ENCODE measurements at regions not wholly inside any gene's neighbourhood (a gene's known extent, or its start where the extent isn't known, plus 50 kb on each side); places are given as distances from the start of the nearest gene placed in this dataset.

GRCh38 chr3:194832346-194833104, 146.8 kb downstream of the FAM43A start:
- Histone ChIP-seq H3K4me3 (ENCODE audit: low read length) (no peak overlapping the region), H3K27ac (ENCODE audit: low read depth, low read length) (no peak overlapping the region), H3K4me1 (ENCODE audit: control insufficient read depth, insufficient read depth, low read length) (no peaks in the 10 kb centered on the region), H3K9ac (ENCODE audit: low read length) (no peak overlapping the region), H3K27me3 (ENCODE audit: control insufficient read depth, insufficient read depth, low read length) (no peaks in the 10 kb centered on the region), H3K36me3 (ENCODE audit: control insufficient read depth, insufficient read depth, low read length) (no peaks in the 10 kb centered on the region)

- Histone ChIP-seq H3K4me3 (ENCODE audit: low read length) (no peak overlapping the region), H3K36me3 (ENCODE audit: control insufficient read depth, insufficient read depth, low read length) (no peaks in the 10 kb centered on the region), H3K9ac (ENCODE audit: low read length) (no peak overlapping the region), H3K27me3 (ENCODE audit: control insufficient read depth, insufficient read depth, low read length) (no peaks in the 10 kb centered on the region), H3K27ac (ENCODE audit: low read depth, low read length) (no peak overlapping the region), H3K4me1 (ENCODE audit: control insufficient read depth, insufficient read depth, low read length) (no peaks in the 10 kb centered on the region)
Measured at GRCh38 chr3:194833114-194833910, 147.6 kb downstream of the FAM43A start.

- Histone ChIP-seq H3K27ac (ENCODE audit: low read depth, low read length) (no peak overlapping the region), H3K27me3 (ENCODE audit: control insufficient read depth, insufficient read depth, low read length) (no peaks in the 10 kb centered on the region)
Measured at GRCh38 chr3:194836661-194837060, 151.0 kb downstream of the FAM43A start.

DNA sequence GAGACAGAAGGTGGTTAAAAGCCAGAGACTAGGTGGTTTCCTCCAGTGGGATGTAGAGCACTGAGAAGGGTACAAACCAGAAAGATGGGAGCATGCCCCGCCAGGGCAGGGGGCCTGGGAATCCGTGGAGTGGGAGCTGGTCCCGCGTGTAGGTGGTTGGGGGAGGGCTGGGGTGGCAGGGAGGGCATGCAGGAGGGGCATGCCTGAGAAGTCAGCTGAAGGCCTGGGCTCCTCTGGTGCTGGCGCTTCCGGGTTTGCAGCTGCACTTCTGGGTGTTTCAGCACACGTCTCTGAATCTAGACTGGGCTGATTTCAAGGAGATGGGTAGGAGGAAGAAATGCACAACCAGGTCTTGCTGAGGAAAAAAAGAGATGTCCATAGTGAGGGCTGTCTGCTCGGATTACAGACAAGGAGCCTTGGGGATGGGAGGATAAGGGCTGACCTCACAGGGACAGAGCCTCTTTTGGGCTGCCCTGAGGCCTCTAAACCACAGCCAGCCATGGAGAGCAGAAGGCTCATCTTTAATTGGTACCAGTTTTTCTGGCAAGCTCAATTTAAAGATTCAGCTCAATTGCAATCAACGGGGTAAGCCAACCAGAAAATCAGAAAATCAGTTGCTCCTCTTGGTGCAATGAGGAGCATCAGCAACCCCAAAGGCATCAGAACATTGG, 151.9 kb downstream of the FAM43A start:
- no peak overlapping the region for H3K4me3 ChIP-seq (ENCODE audit: low read length)
- H3K4me1 ChIP-seq (ENCODE audit: control insufficient read depth, insufficient read depth, low read length), result no peaks in the 10 kb centered on the region
- H3K27me3 ChIP-seq (ENCODE audit: control insufficient read depth, insufficient read depth, low read length), result no peaks in the 10 kb centered on the region
- H3K27ac ChIP-seq (ENCODE audit: low read depth, low read length), result no peak overlapping the region
- H3K9ac ChIP-seq (ENCODE audit: low read length), result no peak overlapping the region
- H3K36me3 ChIP-seq (ENCODE audit: control insufficient read depth, insufficient read depth, low read length), result no peaks in the 10 kb centered on the region

More at GRCh38 chr3:194836661-194837060, 151.0 kb downstream of the FAM43A start:
- Histone ChIP-seq H3K9ac (ENCODE audit: low read length) (no peak overlapping the region), H3K4me3 (ENCODE audit: low read length) (no peak overlapping the region), H3K4me1 (ENCODE audit: control insufficient read depth, insufficient read depth, low read length) (no peaks in the 10 kb centered on the region), H3K36me3 (ENCODE audit: control insufficient read depth, insufficient read depth, low read length) (no peaks in the 10 kb centered on the region)

GRCh38 chr3:194838236-194838635, 152.6 kb downstream of the FAM43A start:
- H3K9ac ChIP-seq (ENCODE audit: low read length), result no peak overlapping the region
- no peaks in the 10 kb centered on the region for H3K36me3 ChIP-seq (ENCODE audit: control insufficient read depth, insufficient read depth, low read length)
- H3K27me3 ChIP-seq (ENCODE audit: control insufficient read depth, insufficient read depth, low read length), result no peaks in the 10 kb centered on the region
- no peak overlapping the region for H3K27ac ChIP-seq (ENCODE audit: low read depth, low read length)
- H3K4me1 ChIP-seq (ENCODE audit: control insufficient read depth, insufficient read depth, low read length), result no peaks in the 10 kb centered on the region
- H3K4me3 ChIP-seq (ENCODE audit: low read length), result no peak overlapping the region

GRCh38 chr3:194840661-194841514, 155.2 kb downstream of the FAM43A start:
- H3K4me1 ChIP-seq (ENCODE audit: control insufficient read depth, insufficient read depth, low read length), result no peaks in the 10 kb centered on the region
- H3K27ac ChIP-seq (ENCODE audit: low read depth, low read length), result no peak overlapping the region
- no peak overlapping the region for H3K4me3 ChIP-seq (ENCODE audit: low read length)
- H3K9ac ChIP-seq (ENCODE audit: low read length), result no peak overlapping the region
- H3K27me3 ChIP-seq (ENCODE audit: control insufficient read depth, insufficient read depth, low read length), result no peaks in the 10 kb centered on the region
- no peaks in the 10 kb centered on the region for H3K36me3 ChIP-seq (ENCODE audit: control insufficient read depth, insufficient read depth, low read length)

- Histone ChIP-seq H3K36me3 (ENCODE audit: control insufficient read depth, insufficient read depth, low read length) (no peaks in the 10 kb centered on the region), H3K4me1 (ENCODE audit: control insufficient read depth, insufficient read depth, low read length) (no peaks in the 10 kb centered on the region), H3K27ac (ENCODE audit: low read depth, low read length) (no peak overlapping the region), H3K27me3 (ENCODE audit: control insufficient read depth, insufficient read depth, low read length) (no peaks in the 10 kb centered on the region), H3K9ac (ENCODE audit: low read length) (no peak overlapping the region), H3K4me3 (ENCODE audit: low read length) (no peak overlapping the region)
Measured at GRCh38 chr3:194841515-194841841, 155.8 kb downstream of the FAM43A start.

DNA sequence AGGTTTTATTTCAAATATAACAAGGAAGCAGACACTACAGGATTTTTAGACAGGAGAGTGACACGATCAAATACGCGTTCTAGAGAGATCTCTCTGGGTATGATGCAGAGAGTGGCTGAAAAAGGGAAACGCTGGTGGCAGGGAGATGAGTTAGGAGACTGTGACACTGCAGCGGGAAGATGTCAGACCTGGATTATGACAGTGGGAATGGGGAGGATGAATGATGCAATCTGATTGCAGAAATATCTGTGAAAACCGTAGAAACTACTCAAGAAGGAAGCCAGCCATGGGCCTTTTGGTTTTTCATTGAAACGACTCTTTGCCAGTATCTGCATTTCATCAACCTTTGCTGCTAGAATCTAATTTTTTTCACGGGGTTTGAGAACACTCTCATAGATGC, 157.9 kb downstream of the FAM43A start:
- Histone ChIP-seq H3K4me3 (ENCODE audit: low read length) (no peak overlapping the region), H3K27ac (ENCODE audit: low read depth, low read length) (no peak overlapping the region), H3K27me3 (ENCODE audit: control insufficient read depth, insufficient read depth, low read length) (no peaks in the 10 kb centered on the region), H3K36me3 (ENCODE audit: control insufficient read depth, insufficient read depth, low read length) (no peaks in the 10 kb centered on the region), H3K9ac (ENCODE audit: low read length) (no peak overlapping the region), H3K4me1 (ENCODE audit: control insufficient read depth, insufficient read depth, low read length) (no peaks in the 10 kb centered on the region)

- H3K27me3 ChIP-seq (ENCODE audit: control insufficient read depth, insufficient read depth, low read length), result no peaks in the 10 kb centered on the region
- H3K36me3 ChIP-seq (ENCODE audit: control insufficient read depth, insufficient read depth, low read length), result no peaks in the 10 kb centered on the region
- H3K4me3 ChIP-seq (ENCODE audit: low read length), result no peak overlapping the region
- H3K27ac ChIP-seq (ENCODE audit: low read depth, low read length), result no peak overlapping the region
- no peaks in the 10 kb centered on the region for H3K4me1 ChIP-seq (ENCODE audit: control insufficient read depth, insufficient read depth, low read length)
- no peak overlapping the region for H3K9ac ChIP-seq (ENCODE audit: low read length)
Measured at GRCh38 chr3:194844046-194844445, 158.4 kb downstream of the FAM43A start.

DNA sequence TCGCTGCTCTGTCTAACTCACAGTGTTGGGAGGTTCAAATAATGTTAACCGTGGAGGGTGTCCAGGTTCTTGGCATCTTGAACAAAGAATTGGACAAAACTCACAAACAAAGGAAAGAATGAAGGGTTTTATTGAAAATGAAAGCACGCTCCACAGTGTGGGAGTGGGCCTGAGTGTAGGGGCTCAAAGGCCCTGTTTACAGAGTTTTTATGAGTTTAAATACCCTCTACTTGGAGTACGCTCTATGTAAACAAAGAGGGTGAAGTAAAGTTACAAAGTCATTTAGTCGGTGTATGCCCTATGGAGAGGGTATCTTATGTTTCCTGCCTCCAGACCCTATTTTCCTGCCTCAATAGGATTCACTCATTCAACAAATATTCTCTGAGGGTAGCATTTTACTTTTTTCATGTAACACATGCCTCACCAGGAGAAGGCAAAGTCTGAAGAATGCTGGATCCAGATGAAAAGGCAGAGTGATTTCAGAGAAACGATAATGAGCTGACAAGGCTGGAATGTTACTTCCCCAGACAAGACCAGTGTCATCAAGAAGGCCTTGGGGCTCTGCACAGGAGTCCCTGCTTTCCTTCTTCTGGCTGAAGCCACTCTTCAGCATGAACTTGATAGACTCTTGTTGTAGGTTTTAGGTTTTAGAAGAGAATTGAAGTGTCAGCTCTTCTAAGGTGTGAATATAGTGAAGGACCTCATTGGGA, 163.6 kb downstream of the FAM43A start:
- Histone ChIP-seq H3K27ac (ENCODE audit: low read depth, low read length) (no peak overlapping the region), H3K4me3 (ENCODE audit: low read length) (no peak overlapping the region), H3K27me3 (ENCODE audit: control insufficient read depth, insufficient read depth, low read length) (no peaks in the 10 kb centered on the region), H3K36me3 (ENCODE audit: control insufficient read depth, insufficient read depth, low read length) (no peaks in the 10 kb centered on the region), H3K9ac (ENCODE audit: low read length) (no peak overlapping the region), H3K4me1 (ENCODE audit: control insufficient read depth, insufficient read depth, low read length) (no peaks in the 10 kb centered on the region)

- Histone ChIP-seq H3K9ac (ENCODE audit: low read length) (no peak overlapping the region), H3K36me3 (ENCODE audit: control insufficient read depth, insufficient read depth, low read length) (no peaks in the 10 kb centered on the region), H3K4me3 (ENCODE audit: low read length) (no peak overlapping the region), H3K4me1 (ENCODE audit: control insufficient read depth, insufficient read depth, low read length) (no peaks in the 10 kb centered on the region), H3K27me3 (ENCODE audit: control insufficient read depth, insufficient read depth, low read length) (no peaks in the 10 kb centered on the region), H3K27ac (ENCODE audit: low read depth, low read length) (no peak overlapping the region)
Measured at GRCh38 chr3:194851254-194851653, 165.6 kb downstream of the FAM43A start.

All from rectal smooth muscle tissue (tissue), 1 donor.